ENCODE measurements at regions not wholly inside any gene's neighbourhood (a gene's known extent, or its start where the extent isn't known, plus 50 kb on each side); places are given as distances from the start of the nearest gene placed in this dataset.

- Mint-ChIP-seq H3K27ac (no peak overlapping the region), H3K27me3 (peaks cover 27% of the 10 kb centered on the region), H3K9me3 (no peaks in the 10 kb centered on the region), H3K36me3 (no peaks in the 10 kb centered on the region), H3K4me1 (ENCODE audit: unreplicated experiment) (peaks cover 6% of the 10 kb centered on the region), H3K4me3 (no peak overlapping the region)
- TF ChIP-seq CTCF (conservative IDR thresholded peaks at IDR 0.05) = no peak
- DNase-seq (ENCODE audit: extremely low spot score, unreplicated experiment) = no peak
These were observed 81.7 kb upstream of the ANO1 start for GRCh38 chr11:69996451-69996850.

- DNase-seq (ENCODE audit: extremely low spot score, unreplicated experiment) = no peak
- no peak for TF ChIP-seq CTCF (conservative IDR thresholded peaks at IDR 0.05)
- Mint-ChIP-seq H3K27me3 (peaks cover 19% of the 10 kb centered on the region), H3K4me3 (no peak overlapping the region), H3K9me3 (no peaks in the 10 kb centered on the region), H3K36me3 (no peaks in the 10 kb centered on the region), H3K27ac (no peak overlapping the region), H3K4me1 (ENCODE audit: unreplicated experiment) (peaks cover 6% of the 10 kb centered on the region)
These were observed 80.8 kb upstream of the ANO1 start for GRCh38 chr11:69997352-69997751.

- peaks cover 19% of the 10 kb centered on the region for H3K27me3 Mint-ChIP-seq
- H3K27ac Mint-ChIP-seq = no peak overlapping the region
- no peaks in the 10 kb centered on the region for H3K36me3 Mint-ChIP-seq
- H3K4me1 Mint-ChIP-seq (ENCODE audit: unreplicated experiment) = peaks cover 6% of the 10 kb centered on the region
- no peak for TF ChIP-seq CTCF (conservative IDR thresholded peaks at IDR 0.05)
- H3K4me3 Mint-ChIP-seq = no peak overlapping the region
- DNase-seq (ENCODE audit: extremely low spot score, unreplicated experiment) = no peak
- H3K9me3 Mint-ChIP-seq = no peaks in the 10 kb centered on the region
These were observed 78.4 kb upstream of the ANO1 start for GRCh38 chr11:69999721-70000120.

GRCh38 chr11:70000228-70000627 is 77.9 kb upstream of the ANO1 start:
- H3K27me3 Mint-ChIP-seq = peaks cover 19% of the 10 kb centered on the region
- no peak for TF ChIP-seq CTCF (conservative IDR thresholded peaks at IDR 0.05)
- no peak overlapping the region for H3K27ac Mint-ChIP-seq
- DNase-seq (ENCODE audit: extremely low spot score, unreplicated experiment) = no peak
- H3K9me3 Mint-ChIP-seq = no peaks in the 10 kb centered on the region
- no peak overlapping the region for H3K4me3 Mint-ChIP-seq
- H3K4me1 Mint-ChIP-seq (ENCODE audit: unreplicated experiment) = peaks cover 6% of the 10 kb centered on the region
- no peaks in the 10 kb centered on the region for H3K36me3 Mint-ChIP-seq

- DNase-seq (ENCODE audit: extremely low spot score, unreplicated experiment) = no peak
- Mint-ChIP-seq H3K4me1 (ENCODE audit: unreplicated experiment) (peaks cover 6% of the 10 kb centered on the region), H3K27ac (no peak overlapping the region), H3K36me3 (no peaks in the 10 kb centered on the region), H3K9me3 (no peaks in the 10 kb centered on the region), H3K4me3 (no peak overlapping the region), H3K27me3 (peaks cover 20% of the 10 kb centered on the region)
- TF ChIP-seq CTCF (conservative IDR thresholded peaks at IDR 0.05) = no peak
These were observed 76.9 kb upstream of the ANO1 start for GRCh38 chr11:70001246-70001645.

GRCh38 chr11:70002433-70002832 is 75.7 kb upstream of the ANO1 start:
- H3K4me1 Mint-ChIP-seq (ENCODE audit: unreplicated experiment) = peaks cover 6% of the 10 kb centered on the region
- H3K27me3 Mint-ChIP-seq = peaks cover 21% of the 10 kb centered on the region
- no peak for TF ChIP-seq CTCF (conservative IDR thresholded peaks at IDR 0.05)
- H3K9me3 Mint-ChIP-seq = no peaks in the 10 kb centered on the region
- no peaks in the 10 kb centered on the region for H3K36me3 Mint-ChIP-seq
- no peak overlapping the region for H3K4me3 Mint-ChIP-seq
- DNase-seq (ENCODE audit: extremely low spot score, unreplicated experiment) = no peak
- no peak overlapping the region for H3K27ac Mint-ChIP-seq
